Trophoblast cell (in vitro differentiated cells and primary cell): ENCODE measurements at regions not wholly inside any gene's neighbourhood (a gene's known extent, or its start where the extent isn't known, plus 50 kb on each side); places are given as distances from the start of the nearest gene placed in this dataset.
"Not testable (repeated sequence)": the region's sequence is repeated elsewhere in the genome, so short reads cannot be mapped to it uniquely, and the experiment has no call there.

Source experiments
- DNase-seq, 2 donors: peaks; one replicate each; pipeline ENCODE4 v3.0.0-alpha.2; 2016
- H2AFZ ChIP-seq: 2 replicates; pipeline ENCODE4 v1.6.1; 2013; ENCODE audit warnings: low read length, moderate library complexity, mild to moderate bottlenecking; ENCODE audit not compliant: insufficient read depth, poor library complexity
- H2AK5ac ChIP-seq: 2 replicates; pipeline ENCODE4 v1.6.1; 2013; ENCODE audit warnings: mild to moderate bottlenecking, low read length
- H2BK120ac ChIP-seq: 2 replicates; pipeline ENCODE4 v1.6.1; 2013; ENCODE audit warnings: low read length, mild to moderate bottlenecking, moderate library complexity; ENCODE audit not compliant: insufficient read depth, poor library complexity
- H2BK12ac ChIP-seq: 2 replicates; pipeline ENCODE4 v1.6.1; 2013; ENCODE audit warnings: mild to moderate bottlenecking, low read length, moderate library complexity
- H2BK5ac ChIP-seq: 2 replicates; pipeline ENCODE4 v1.6.1; 2013; ENCODE audit warnings: low read length, low read depth, moderate library complexity, mild to moderate bottlenecking; ENCODE audit not compliant: poor library complexity
- H3K14ac ChIP-seq: 2 replicates; pipeline ENCODE4 v1.6.1; 2013; ENCODE audit warnings: mild to moderate bottlenecking, low read length
- H3K18ac ChIP-seq: 2 replicates; pipeline ENCODE4 v1.6.1; 2013; ENCODE audit warnings: mild to moderate bottlenecking, low read length
- H3K23ac ChIP-seq: 2 replicates; pipeline ENCODE4 v1.6.1; 2013; ENCODE audit warnings: low read length
- H3K27ac ChIP-seq: 2 replicates; pipeline ENCODE4 v1.5.1; 2013; ENCODE audit warnings: low read depth, mild to moderate bottlenecking, inconsistent platforms, low read length, moderate library complexity
- H3K27me3 ChIP-seq: 2 replicates; pipeline ENCODE4 v1.6.1; 2013; ENCODE audit warnings: inconsistent platforms, mild to moderate bottlenecking, low read length, moderate library complexity; ENCODE audit not compliant: insufficient read depth
- H3K36me3 ChIP-seq, 2 experiments: 1 replicate in 1 of 2; 2 replicates in 1 of 2; pipeline ENCODE4 v1.6.1; 2013; ENCODE audit warnings: low read length in 2 of 2, mild to moderate bottlenecking in 2 of 2, moderate library complexity in 1 of 2; ENCODE audit not compliant: insufficient read depth in 2 of 2, control insufficient read depth in 1 of 2
- H3K4ac ChIP-seq: 2 replicates; pipeline ENCODE4 v1.6.1; 2013; ENCODE audit warnings: low read depth, mild to moderate bottlenecking, low read length, moderate library complexity
- H3K4me1 ChIP-seq, 2 experiments: 1 replicate in 1 of 2; 2 replicates in 1 of 2; pipeline ENCODE4 v1.6.1; 2013; ENCODE audit warnings: low read length in 2 of 2, mild to moderate bottlenecking in 2 of 2, moderate library complexity in 1 of 2; ENCODE audit not compliant: insufficient read depth in 2 of 2, control insufficient read depth in 1 of 2
- H3K4me2 ChIP-seq: 2 replicates; pipeline ENCODE4 v1.6.1; 2013; ENCODE audit warnings: inconsistent platforms, mild to moderate bottlenecking, low read length, moderate library complexity
- H3K4me3 ChIP-seq: 2 replicates; pipeline ENCODE4 v1.5.1; 2013; ENCODE audit warnings: mild to moderate bottlenecking, low read depth, low read length, inconsistent platforms
- H3K79me1 ChIP-seq: one replicate; pipeline ENCODE4 v1.6.1; 2013; ENCODE audit warnings: low read length
- H3K79me2 ChIP-seq: 2 replicates; pipeline ENCODE4 v1.6.1; 2013; ENCODE audit warnings: low read length, mild to moderate bottlenecking; ENCODE audit not compliant: control insufficient read depth, insufficient read depth, poor library complexity
- H3K9ac ChIP-seq: 2 replicates; pipeline ENCODE4 v1.6.1; 2013; ENCODE audit warnings: mild to moderate bottlenecking, low read length
- H3K9me3 ChIP-seq: 2 replicates; pipeline ENCODE4 v1.6.1; 2013; ENCODE audit warnings: low read depth, mild to moderate bottlenecking, control low read depth, inconsistent platforms, low read length; ENCODE audit not compliant: insufficient read depth
- H4K12ac ChIP-seq: 2 replicates; pipeline ENCODE4 v1.6.1; 2013; ENCODE audit warnings: low read depth, mild to moderate bottlenecking, low read length, moderate library complexity
- H4K8ac ChIP-seq: 2 replicates; pipeline ENCODE4 v1.6.1; 2013; ENCODE audit warnings: low read depth, mild to moderate bottlenecking, low read length, moderate library complexity
- H4K91ac ChIP-seq: one replicate; pipeline ENCODE4 v1.6.1; 2013; ENCODE audit warnings: low read depth, mild to moderate bottlenecking, low read length, moderate library complexity
- WGBS: extraction: QIAGEN DNeasy Blood & Tissue Kit; methylation state at CpG from one replicate; pipeline ENCODE4 v1.1.7; 2013; ENCODE audit warnings: missing lambda C conversion rate; ENCODE audit not compliant: insufficient read length, insufficient coverage; ENCODE audit errors: extremely low coverage; 5-methylcytosine and 5-hydroxymethylcytosine counted together

- H2AK5ac ChIP-seq, H2BK12ac ChIP-seq, H3K4me1 ChIP-seq, H3K79me1 ChIP-seq, H3K18ac ChIP-seq, H2BK120ac ChIP-seq, H3K4ac ChIP-seq, H3K79me2 ChIP-seq, H3K14ac ChIP-seq, H3K23ac ChIP-seq, H2AFZ ChIP-seq, H3K4me3 ChIP-seq, H3K27me3 ChIP-seq, H3K36me3 ChIP-seq, H3K9me3 ChIP-seq, H3K4me2 ChIP-seq, H4K12ac ChIP-seq, H2BK5ac ChIP-seq, DNase-seq, H3K9ac ChIP-seq, H4K8ac ChIP-seq, H3K27ac ChIP-seq, H4K91ac ChIP-seq: not testable (repeated sequence)
- WGBS, result no CpG with 5 or more reads among the region's 3 CpGs
Measured at GRCh38 chr7:76686277-76686676, 59.2 kb upstream of the POMZP3 start.

- not testable (repeated sequence) for H3K9ac ChIP-seq, H2BK5ac ChIP-seq, H3K14ac ChIP-seq, H3K79me1 ChIP-seq, H4K8ac ChIP-seq, H3K4me1 ChIP-seq, H2BK120ac ChIP-seq, H3K27ac ChIP-seq, H2AK5ac ChIP-seq, H3K36me3 ChIP-seq, H3K27me3 ChIP-seq, DNase-seq, H3K18ac ChIP-seq, H4K91ac ChIP-seq, H3K79me2 ChIP-seq, H3K4me3 ChIP-seq, H2BK12ac ChIP-seq, H3K4me2 ChIP-seq, H2AFZ ChIP-seq, H3K9me3 ChIP-seq, H3K4ac ChIP-seq, H3K23ac ChIP-seq, H4K12ac ChIP-seq
- WGBS, result no CpG with 5 or more reads among the region's 1 CpG
Measured at GRCh38 chr7:76684737-76685136, 57.7 kb upstream of the POMZP3 start.

- not testable (repeated sequence) for H3K14ac ChIP-seq, DNase-seq, H4K8ac ChIP-seq, H3K18ac ChIP-seq, H3K79me1 ChIP-seq, H3K27me3 ChIP-seq, H2AFZ ChIP-seq, H2BK12ac ChIP-seq, H3K79me2 ChIP-seq, H4K12ac ChIP-seq, H3K4me3 ChIP-seq, H3K27ac ChIP-seq, H3K4me1 ChIP-seq, H2AK5ac ChIP-seq, H3K9me3 ChIP-seq, H3K4ac ChIP-seq, H4K91ac ChIP-seq, H3K23ac ChIP-seq, H2BK5ac ChIP-seq, H3K4me2 ChIP-seq, H2BK120ac ChIP-seq, H3K36me3 ChIP-seq, H3K9ac ChIP-seq
- WGBS, result no CpG with 5 or more reads among the region's 1 CpG
Measured at GRCh38 chr7:76683631-76684030, 56.6 kb upstream of the POMZP3 start.

DNA sequence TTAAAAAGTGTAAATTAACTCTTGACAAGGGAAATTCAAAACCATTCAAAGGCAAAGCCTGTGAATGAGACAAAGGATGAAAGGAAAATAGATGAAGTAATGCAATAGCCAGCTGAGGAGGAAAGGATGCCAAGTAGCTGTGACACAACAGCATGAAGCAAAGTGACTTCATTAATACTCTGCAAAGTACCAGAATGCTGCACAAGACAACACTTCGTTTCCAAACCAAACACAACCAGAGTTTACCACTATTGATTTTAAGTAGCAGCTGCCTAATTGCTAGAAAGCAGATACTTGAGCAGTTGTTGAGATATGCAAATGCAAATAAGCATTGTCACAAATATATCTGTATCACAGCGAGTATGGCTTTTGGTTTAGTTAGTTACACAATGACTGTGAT is 54.7 kb upstream of the POMZP3 start:
- not testable (repeated sequence) for H3K4me3 ChIP-seq, H2AK5ac ChIP-seq, H2AFZ ChIP-seq, H3K79me2 ChIP-seq, H3K9me3 ChIP-seq, H3K27me3 ChIP-seq, H3K4me1 ChIP-seq, H3K23ac ChIP-seq, H3K79me1 ChIP-seq, H2BK5ac ChIP-seq, H3K4ac ChIP-seq, H3K18ac ChIP-seq, H2BK12ac ChIP-seq, H2BK120ac ChIP-seq, H4K91ac ChIP-seq, H3K9ac ChIP-seq, H3K14ac ChIP-seq, H3K4me2 ChIP-seq, DNase-seq, H3K36me3 ChIP-seq, H3K27ac ChIP-seq, H4K12ac ChIP-seq, H4K8ac ChIP-seq
- WGBS, result no CpG with 5 or more reads among the region's 2 CpGs
